ENCODE measurements at regions not wholly inside any gene's neighbourhood (a gene's known extent, or its start where the extent isn't known, plus 50 kb on each side); places are given as distances from the start of the nearest gene placed in this dataset.

- no peak for ATAC-seq (ENCODE audit: low FRiP score)
- DNase-seq (ENCODE audit: low spot score), result no peak
- TF ChIP-seq, protein P1, sequence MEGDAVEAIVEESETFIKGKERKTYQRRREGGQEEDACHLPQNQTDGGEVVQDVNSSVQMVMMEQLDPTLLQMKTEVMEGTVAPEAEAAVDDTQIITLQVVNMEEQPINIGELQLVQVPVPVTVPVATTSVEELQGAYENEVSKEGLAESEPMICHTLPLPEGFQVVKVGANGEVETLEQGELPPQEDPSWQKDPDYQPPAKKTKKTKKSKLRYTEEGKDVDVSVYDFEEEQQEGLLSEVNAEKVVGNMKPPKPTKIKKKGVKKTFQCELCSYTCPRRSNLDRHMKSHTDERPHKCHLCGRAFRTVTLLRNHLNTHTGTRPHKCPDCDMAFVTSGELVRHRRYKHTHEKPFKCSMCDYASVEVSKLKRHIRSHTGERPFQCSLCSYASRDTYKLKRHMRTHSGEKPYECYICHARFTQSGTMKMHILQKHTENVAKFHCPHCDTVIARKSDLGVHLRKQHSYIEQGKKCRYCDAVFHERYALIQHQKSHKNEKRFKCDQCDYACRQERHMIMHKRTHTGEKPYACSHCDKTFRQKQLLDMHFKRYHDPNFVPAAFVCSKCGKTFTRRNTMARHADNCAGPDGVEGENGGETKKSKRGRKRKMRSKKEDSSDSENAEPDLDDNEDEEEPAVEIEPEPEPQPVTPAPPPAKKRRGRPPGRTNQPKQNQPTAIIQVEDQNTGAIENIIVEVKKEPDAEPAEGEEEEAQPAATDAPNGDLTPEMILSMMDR (IDR thresholded peaks at IDR 0.05), result no peak
These were observed 375.3 kb downstream of the BCAT1 start for GRCh38 chr12:24573621-24574020.

DNA sequence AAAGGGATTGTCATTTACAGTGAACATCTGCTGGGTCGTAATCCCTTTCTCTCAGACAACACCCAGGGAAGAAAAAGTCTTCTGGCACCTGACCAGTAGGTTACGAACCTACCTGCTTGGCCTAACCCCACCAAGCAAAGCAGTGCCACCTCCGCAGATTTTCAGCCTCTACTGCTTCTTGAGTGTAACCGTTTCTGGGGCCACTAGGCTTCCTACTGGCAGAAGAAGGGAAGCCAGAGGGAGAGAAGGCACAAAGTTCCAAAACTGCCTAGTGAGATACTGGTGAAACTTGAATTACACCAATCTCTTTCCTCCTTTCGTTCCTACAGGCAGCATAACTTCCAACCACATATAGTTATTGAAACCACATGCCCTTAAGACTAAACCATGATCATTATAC lies 383.6 kb downstream of the BCAT1 start:
- no peak for DNase-seq (ENCODE audit: low spot score)
- ATAC-seq (ENCODE audit: low FRiP score), result no peak
- TF ChIP-seq, protein P1 (IDR thresholded peaks at IDR 0.05), result no peak

DNA sequence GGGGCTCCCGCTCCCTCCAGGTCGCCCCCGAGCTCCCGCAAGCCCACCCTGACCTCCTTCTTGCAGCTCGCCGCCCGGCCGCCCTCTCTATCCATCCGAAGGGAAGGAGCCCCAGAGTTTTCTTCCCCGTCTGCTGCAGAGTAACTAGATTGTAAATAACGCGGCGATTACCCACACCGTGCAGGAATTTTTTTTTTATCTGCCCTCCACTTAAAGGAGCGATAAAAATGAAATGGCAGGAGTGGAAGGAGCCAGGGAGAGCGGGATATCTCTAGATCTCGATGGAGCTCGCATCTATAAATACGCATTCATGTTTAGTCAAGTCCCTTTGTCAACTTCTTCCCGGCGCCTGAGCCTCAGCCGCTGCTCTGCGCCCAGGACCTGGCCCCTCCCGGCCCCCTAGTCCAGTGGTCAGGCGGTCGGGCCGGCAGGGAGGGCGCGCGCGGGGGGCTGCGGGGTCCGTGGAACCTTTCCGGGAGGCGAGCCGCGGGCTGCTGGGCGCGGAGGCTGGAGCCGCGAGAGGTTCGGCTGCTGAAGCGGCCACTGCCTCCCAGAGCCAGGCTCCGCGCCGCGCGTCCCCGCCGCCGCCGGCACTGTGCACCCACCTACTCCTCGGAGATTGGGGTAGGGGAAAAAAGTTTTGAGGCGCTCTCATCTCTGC lies 386.0 kb downstream of the BCAT1 start:
- DNase-seq (ENCODE audit: low spot score) (no peak), ATAC-seq (ENCODE audit: low FRiP score) (peak; percentile 50)
- TF ChIP-seq, protein P1 (IDR thresholded peaks at IDR 0.05), result no peak

GRCh38 chr12:24561882-24562770 lies 386.8 kb downstream of the BCAT1 start:
- DNase-seq (ENCODE audit: low spot score), result no peak
- peak; percentile 79 for ATAC-seq (ENCODE audit: low FRiP score)
- TF ChIP-seq, protein P1 (IDR thresholded peaks at IDR 0.05), result no peak

GRCh38 chr12:24561411-24561871 lies 387.5 kb downstream of the BCAT1 start:
- TF ChIP-seq, protein P1 (IDR thresholded peaks at IDR 0.05), result no peak
- DNase-seq (ENCODE audit: low spot score), result no peak
- ATAC-seq (ENCODE audit: low FRiP score), result peak; percentile 17

DNA sequence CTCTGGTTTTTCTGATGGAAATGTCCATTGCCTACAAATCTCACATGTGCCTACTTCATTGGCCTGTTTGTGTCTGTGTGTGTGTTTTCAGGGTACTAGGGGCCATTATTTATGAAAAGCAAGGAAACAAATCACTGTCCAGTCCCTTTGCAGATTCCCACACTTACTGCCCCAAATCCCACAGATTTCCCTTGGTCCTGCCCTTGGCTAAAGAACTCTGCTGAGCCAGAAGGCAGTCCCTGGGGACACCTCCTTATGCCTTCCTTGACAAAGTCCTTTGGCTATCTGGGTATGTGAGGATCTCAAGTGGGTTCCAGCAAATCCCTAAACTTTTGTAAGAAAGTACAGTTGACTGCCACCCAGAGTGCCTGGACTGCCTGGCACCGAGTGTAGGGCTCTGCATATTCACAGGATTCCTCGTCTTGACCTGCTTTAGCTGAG lies 388.1 kb downstream of the BCAT1 start:
- TF ChIP-seq, protein P1 (IDR thresholded peaks at IDR 0.05), result no peak
- DNase-seq (ENCODE audit: low spot score) (no peak), ATAC-seq (ENCODE audit: low FRiP score) (no peak)

All from omental fat pad (tissue), 3 donors.